ENCODE measurements at regions not wholly inside any gene's neighbourhood (a gene's known extent, or its start where the extent isn't known, plus 50 kb on each side); places are given as distances from the start of the nearest gene placed in this dataset.

GRCh38 chr11:69351460-69351859 is 57.5 kb downstream of the MYEOV start:
- Histone ChIP-seq H3K27me3 (ENCODE audit: control insufficient read depth in 3 of 3, insufficient read depth in 3 of 3, low read length in 2 of 3) (no peaks in the 10 kb centered on the region), H3K4me1 (ENCODE audit: control insufficient read depth in 5 of 5, insufficient read depth in 5 of 5, low read length in 5 of 5) (peaks cover 0 to 9% (median 5%) of the 10 kb centered on the region in 5 donors), H3K9me3 (ENCODE audit: control insufficient read depth in 4 of 4, insufficient read depth in 3 of 4, low read length in 3 of 4) (peaks cover 0 to 7% (median 0%) of the 10 kb centered on the region in 4 donors), H3K9ac (ENCODE audit: insufficient read depth in 1 of 2, low read length in 2 of 2) (no peak overlapping the region), H3K4me3 (no peak overlapping the region), H3K27ac (ENCODE audit: low read depth in 1 of 2, low read length in 1 of 2) (no peak overlapping the region), H3K36me3 (ENCODE audit: control insufficient read depth in 4 of 4, insufficient read depth in 4 of 4, low read length in 4 of 4) (no peaks in the 10 kb centered on the region)
- ATAC-seq (ENCODE audit: insufficient read depth, low FRiP score) (no peak), DNase-seq (no peak)
- TF ChIP-seq CTCF (IDR thresholded peaks at IDR 0.05; ENCODE audit: control extremely low read depth, extremely low read depth): no peak

GRCh38 chr11:69352166-69352565 is 58.2 kb downstream of the MYEOV start:
- 93 to 98% methylated on average over 2 of the region's 2 CpGs for WGBS, 2 donors
- ATAC-seq (ENCODE audit: insufficient read depth, low FRiP score) (no peak), DNase-seq (no peak)
- TF ChIP-seq CTCF (IDR thresholded peaks at IDR 0.05; ENCODE audit: control extremely low read depth, extremely low read depth): no peak
- H3K4me1 ChIP-seq (ENCODE audit: control insufficient read depth in 5 of 5, insufficient read depth in 5 of 5, low read length in 5 of 5): peaks cover 0 to 9% (median 5%) of the 10 kb centered on the region in 5 donors
- H3K4me3 ChIP-seq: no peak overlapping the region
- no peaks in the 10 kb centered on the region for H3K27me3 ChIP-seq (ENCODE audit: control insufficient read depth in 3 of 3, insufficient read depth in 3 of 3, low read length in 2 of 3)
- no peak overlapping the region for H3K9ac ChIP-seq (ENCODE audit: insufficient read depth in 1 of 2, low read length in 2 of 2)
- no peaks in the 10 kb centered on the region for H3K36me3 ChIP-seq (ENCODE audit: control insufficient read depth in 4 of 4, insufficient read depth in 4 of 4, low read length in 4 of 4)
- peaks cover 0 to 7% (median 0%) of the 10 kb centered on the region in 4 donors for H3K9me3 ChIP-seq (ENCODE audit: control insufficient read depth in 4 of 4, insufficient read depth in 3 of 4, low read length in 3 of 4)
- H3K27ac ChIP-seq (ENCODE audit: low read depth in 1 of 2, low read length in 1 of 2): no peak overlapping the region

GRCh38 chr11:69352715-69353319 is 58.9 kb downstream of the MYEOV start:
- no peak overlapping the region for H3K4me3 ChIP-seq
- no peak overlapping the region for H3K27ac ChIP-seq (ENCODE audit: low read depth in 1 of 2, low read length in 1 of 2)
- no peaks in the 10 kb centered on the region for H3K36me3 ChIP-seq (ENCODE audit: control insufficient read depth in 4 of 4, insufficient read depth in 4 of 4, low read length in 4 of 4)
- ATAC-seq (ENCODE audit: insufficient read depth, low FRiP score): no peak
- DNase-seq: no peak
- TF ChIP-seq CTCF (IDR thresholded peaks at IDR 0.05; ENCODE audit: control extremely low read depth, extremely low read depth): no peak
- no peaks in the 10 kb centered on the region for H3K27me3 ChIP-seq (ENCODE audit: control insufficient read depth in 3 of 3, insufficient read depth in 3 of 3, low read length in 2 of 3)
- H3K9ac ChIP-seq (ENCODE audit: insufficient read depth in 1 of 2, low read length in 2 of 2): no peak overlapping the region
- 31 to 54% methylated on average over 2 of the region's 2 CpGs for WGBS, 2 donors
- H3K4me1 ChIP-seq (ENCODE audit: control insufficient read depth in 5 of 5, insufficient read depth in 5 of 5, low read length in 5 of 5): peaks cover 0 to 9% (median 5%) of the 10 kb centered on the region in 5 donors
- peaks cover 0 to 7% (median 0%) of the 10 kb centered on the region in 4 donors for H3K9me3 ChIP-seq (ENCODE audit: control insufficient read depth in 4 of 4, insufficient read depth in 3 of 4, low read length in 3 of 4)

Data from lung (tissue), 11 donors.